GM23338 (cell line): ENCODE measurements at regions not wholly inside any gene's neighbourhood (a gene's known extent, or its start where the extent isn't known, plus 50 kb on each side); places are given as distances from the start of the nearest gene placed in this dataset.

Source experiments
- ATAC-seq: fragments of 200-7000 bp; cut with Tn5 transposase; 3 replicates; pipeline ENCODE4 v1.9.1; 2020
- DNase-seq: peaks from one replicate; pipeline ENCODE4 v3.0.0-alpha.2; 2015; ENCODE audit warnings: low spot score
- H2AFZ ChIP-seq: fragments of 200-600 bp; sonication (generic); 2 replicates; pipeline ENCODE4 v1.8.0; 2016; ENCODE audit warnings: antibody characterized with exemption, mild to moderate bottlenecking, moderate library complexity
- H3F3A ChIP-seq: fragments of 200-600 bp; sonication (generic); replicated peaks from 2 replicates; pipeline ENCODE4 v1.8.0; 2017; ENCODE audit warnings: antibody characterized with exemption, mixed run types, low read depth
- H3K27ac ChIP-seq: fragments of 200-600 bp; sonication (generic); 2 replicates; pipeline ENCODE4 v1.6.1; 2016; ENCODE audit warnings: low read depth
- H3K27me3 ChIP-seq: fragments of 200-600 bp; sonication (generic); 2 replicates; pipeline ENCODE4 v1.8.0; 2016; ENCODE audit warnings: mild to moderate bottlenecking, mixed run types, moderate library complexity; ENCODE audit not compliant: insufficient read depth
- H3K36me3 ChIP-seq: fragments of 200-600 bp; sonication (generic); 2 replicates; pipeline ENCODE4 v1.8.0; 2016; ENCODE audit warnings: mild to moderate bottlenecking; ENCODE audit not compliant: insufficient read depth
- H3K4me1 ChIP-seq: fragments of 200-600 bp; sonication (generic); 2 replicates; pipeline ENCODE4 v1.8.0; 2016; ENCODE audit warnings: mild to moderate bottlenecking, moderate library complexity; ENCODE audit not compliant: insufficient read depth
- H3K4me2 ChIP-seq: fragments of 200-600 bp; sonication (generic); 2 replicates; pipeline ENCODE4 v1.7.1; 2017; ENCODE audit warnings: mixed run types
- H3K4me3 ChIP-seq: fragments of 200-600 bp; sonication (generic); 2 replicates; pipeline ENCODE4 v1.6.1; 2016; ENCODE audit warnings: mixed run types
- H3K79me2 ChIP-seq: fragments of 200-600 bp; sonication (generic); replicated peaks from 2 replicates; pipeline ENCODE4 v1.8.0; 2017; ENCODE audit warnings: mild to moderate bottlenecking; ENCODE audit not compliant: insufficient read depth
- H3K9me2 ChIP-seq: fragments of 200-600 bp; sonication (generic); 2 replicates; pipeline ENCODE4 v1.8.0; 2017; ENCODE audit not compliant: insufficient read depth
- H4K20me1 ChIP-seq: fragments of 200-600 bp; sonication (generic); replicated peaks from 2 replicates; pipeline ENCODE4 v1.8.0; 2017; ENCODE audit warnings: mild to moderate bottlenecking; ENCODE audit not compliant: insufficient read depth
- H3K27ac Mint-ChIP-seq: 2 replicates; pipeline ENCODE4 v1.8.0; 2020; ENCODE audit warnings: inconsistent platforms, mild to moderate bottlenecking, moderate library complexity, mixed read lengths
- H3K27me3 Mint-ChIP-seq: 3 replicates; pipeline ENCODE4 v1.8.0; 2022; ENCODE audit warnings: low read depth, mild to moderate bottlenecking, moderate library complexity, mixed read lengths, inconsistent platforms; ENCODE audit not compliant: insufficient read depth, poor library complexity
- H3K36me3 Mint-ChIP-seq: 3 replicates; pipeline ENCODE4 v1.8.0; 2021; ENCODE audit warnings: low read depth, mild to moderate bottlenecking, inconsistent platforms, moderate library complexity, mixed read lengths
- H3K4me1 Mint-ChIP-seq: 3 replicates; pipeline ENCODE4 v1.8.0; 2020; ENCODE audit warnings: mild to moderate bottlenecking, inconsistent platforms, mixed read lengths
- H3K4me3 Mint-ChIP-seq: 3 replicates; pipeline ENCODE4 v1.8.0; 2021; ENCODE audit warnings: moderate library complexity, mild to moderate bottlenecking, inconsistent platforms, mixed read lengths
- H3K9me3 Mint-ChIP-seq: 3 replicates; pipeline ENCODE4 v1.8.0; 2020; ENCODE audit warnings: moderate library complexity, mild to moderate bottlenecking, inconsistent platforms, mixed read lengths
- CREB1 ChIP-seq: fragments of 250-450 bp; sonication (Bioruptor Pico); IDR thresholded peaks from 2 replicates; pipeline ENCODE4 v1.5.0; 2020; ENCODE audit warnings: low read depth, mild to moderate bottlenecking, moderate library complexity
- JUNB ChIP-seq: IDR thresholded peaks from one replicate; pipeline ENCODE4 v1.6.1; 2016; ENCODE audit warnings: antibody characterized with exemption; ENCODE audit not compliant: unreplicated experiment
- NANOG ChIP-seq: IDR thresholded peaks from 2 replicates; pipeline ENCODE4 v1.6.1; 2016; ENCODE audit warnings: antibody characterized with exemption, borderline replicate concordance
- POLR2AphosphoS5 ChIP-seq: IDR thresholded peaks from 2 replicates; pipeline ENCODE4 v1.6.1; 2016; ENCODE audit warnings: antibody characterized with exemption, low read depth
- REST ChIP-seq: IDR thresholded peaks from one replicate; pipeline ENCODE4 v1.6.1; 2018; ENCODE audit warnings: antibody characterized with exemption; ENCODE audit not compliant: unreplicated experiment
- STAT1 ChIP-seq: IDR thresholded peaks from one replicate; pipeline ENCODE4 v1.6.1; 2016; ENCODE audit warnings: antibody characterized with exemption; ENCODE audit not compliant: unreplicated experiment
- ZNF114 ChIP-seq: fragments of 250-450 bp; sonication (Bioruptor Pico); IDR thresholded peaks from 2 replicates; pipeline ENCODE4 v1.5.0; 2020; ENCODE audit warnings: mild to moderate bottlenecking, moderate library complexity
- ZNF331 ChIP-seq: fragments of 250-450 bp; sonication (Bioruptor Pico); IDR thresholded peaks from 2 replicates; pipeline ENCODE4 v1.5.0; 2020; ENCODE audit warnings: low read depth, mild to moderate bottlenecking, moderate library complexity
- TF ChIP-seq, protein P1 (sequence below): IDR thresholded peaks from 2 replicates; pipeline ENCODE4 v1.6.1; 2016; ENCODE audit warnings: antibody characterized with exemption
- TF ChIP-seq, protein P2 (sequence below), 2 experiments: fragments of 200-600 bp in 1 of 2; sonication (generic) in 1 of 2; conservative IDR thresholded peaks; 2 replicates each; pipeline versions ENCODE4 v1.5.1 to v1.6.1; 2016 to 2017; ENCODE audit warnings: antibody characterized with exemption in 2 of 2, low read depth in 2 of 2, mild to moderate bottlenecking in 2 of 2, moderate library complexity in 1 of 2
- TF ChIP-seq, protein P3 (sequence below): fragments of 250-450 bp; sonication (Bioruptor Pico); IDR thresholded peaks from 2 replicates; pipeline ENCODE4 v1.5.0; 2020; ENCODE audit warnings: mild to moderate bottlenecking, moderate library complexity

GRCh38 chr12:131204416-131205274 lies 250.9 kb downstream of the ADGRD1 start:
- no peak overlapping the region for H3K4me3 Mint-ChIP-seq
- no peak overlapping the region for H3K4me2 ChIP-seq
- no peaks in the 10 kb centered on the region for H3K79me2 ChIP-seq
- TF ChIP-seq, protein P1, sequence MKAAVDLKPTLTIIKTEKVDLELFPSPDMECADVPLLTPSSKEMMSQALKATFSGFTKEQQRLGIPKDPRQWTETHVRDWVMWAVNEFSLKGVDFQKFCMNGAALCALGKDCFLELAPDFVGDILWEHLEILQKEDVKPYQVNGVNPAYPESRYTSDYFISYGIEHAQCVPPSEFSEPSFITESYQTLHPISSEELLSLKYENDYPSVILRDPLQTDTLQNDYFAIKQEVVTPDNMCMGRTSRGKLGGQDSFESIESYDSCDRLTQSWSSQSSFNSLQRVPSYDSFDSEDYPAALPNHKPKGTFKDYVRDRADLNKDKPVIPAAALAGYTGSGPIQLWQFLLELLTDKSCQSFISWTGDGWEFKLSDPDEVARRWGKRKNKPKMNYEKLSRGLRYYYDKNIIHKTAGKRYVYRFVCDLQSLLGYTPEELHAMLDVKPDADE: no peak
- TF ChIP-seq ZNF114 (CRISPR knock-in tag) (no peak), JUNB (no peak), ZNF331 (no peak), STAT1 (no peak), CREB1 (CRISPR knock-in tag) (no peak), REST (no peak), NANOG (no peak), POLR2AphosphoS5 (no peak)
- TF ChIP-seq, protein P2, sequence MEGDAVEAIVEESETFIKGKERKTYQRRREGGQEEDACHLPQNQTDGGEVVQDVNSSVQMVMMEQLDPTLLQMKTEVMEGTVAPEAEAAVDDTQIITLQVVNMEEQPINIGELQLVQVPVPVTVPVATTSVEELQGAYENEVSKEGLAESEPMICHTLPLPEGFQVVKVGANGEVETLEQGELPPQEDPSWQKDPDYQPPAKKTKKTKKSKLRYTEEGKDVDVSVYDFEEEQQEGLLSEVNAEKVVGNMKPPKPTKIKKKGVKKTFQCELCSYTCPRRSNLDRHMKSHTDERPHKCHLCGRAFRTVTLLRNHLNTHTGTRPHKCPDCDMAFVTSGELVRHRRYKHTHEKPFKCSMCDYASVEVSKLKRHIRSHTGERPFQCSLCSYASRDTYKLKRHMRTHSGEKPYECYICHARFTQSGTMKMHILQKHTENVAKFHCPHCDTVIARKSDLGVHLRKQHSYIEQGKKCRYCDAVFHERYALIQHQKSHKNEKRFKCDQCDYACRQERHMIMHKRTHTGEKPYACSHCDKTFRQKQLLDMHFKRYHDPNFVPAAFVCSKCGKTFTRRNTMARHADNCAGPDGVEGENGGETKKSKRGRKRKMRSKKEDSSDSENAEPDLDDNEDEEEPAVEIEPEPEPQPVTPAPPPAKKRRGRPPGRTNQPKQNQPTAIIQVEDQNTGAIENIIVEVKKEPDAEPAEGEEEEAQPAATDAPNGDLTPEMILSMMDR (conservative IDR thresholded peaks at IDR 0.05; ENCODE audit: low read depth in 2 of 2): no peak
- TF ChIP-seq, protein P3, sequence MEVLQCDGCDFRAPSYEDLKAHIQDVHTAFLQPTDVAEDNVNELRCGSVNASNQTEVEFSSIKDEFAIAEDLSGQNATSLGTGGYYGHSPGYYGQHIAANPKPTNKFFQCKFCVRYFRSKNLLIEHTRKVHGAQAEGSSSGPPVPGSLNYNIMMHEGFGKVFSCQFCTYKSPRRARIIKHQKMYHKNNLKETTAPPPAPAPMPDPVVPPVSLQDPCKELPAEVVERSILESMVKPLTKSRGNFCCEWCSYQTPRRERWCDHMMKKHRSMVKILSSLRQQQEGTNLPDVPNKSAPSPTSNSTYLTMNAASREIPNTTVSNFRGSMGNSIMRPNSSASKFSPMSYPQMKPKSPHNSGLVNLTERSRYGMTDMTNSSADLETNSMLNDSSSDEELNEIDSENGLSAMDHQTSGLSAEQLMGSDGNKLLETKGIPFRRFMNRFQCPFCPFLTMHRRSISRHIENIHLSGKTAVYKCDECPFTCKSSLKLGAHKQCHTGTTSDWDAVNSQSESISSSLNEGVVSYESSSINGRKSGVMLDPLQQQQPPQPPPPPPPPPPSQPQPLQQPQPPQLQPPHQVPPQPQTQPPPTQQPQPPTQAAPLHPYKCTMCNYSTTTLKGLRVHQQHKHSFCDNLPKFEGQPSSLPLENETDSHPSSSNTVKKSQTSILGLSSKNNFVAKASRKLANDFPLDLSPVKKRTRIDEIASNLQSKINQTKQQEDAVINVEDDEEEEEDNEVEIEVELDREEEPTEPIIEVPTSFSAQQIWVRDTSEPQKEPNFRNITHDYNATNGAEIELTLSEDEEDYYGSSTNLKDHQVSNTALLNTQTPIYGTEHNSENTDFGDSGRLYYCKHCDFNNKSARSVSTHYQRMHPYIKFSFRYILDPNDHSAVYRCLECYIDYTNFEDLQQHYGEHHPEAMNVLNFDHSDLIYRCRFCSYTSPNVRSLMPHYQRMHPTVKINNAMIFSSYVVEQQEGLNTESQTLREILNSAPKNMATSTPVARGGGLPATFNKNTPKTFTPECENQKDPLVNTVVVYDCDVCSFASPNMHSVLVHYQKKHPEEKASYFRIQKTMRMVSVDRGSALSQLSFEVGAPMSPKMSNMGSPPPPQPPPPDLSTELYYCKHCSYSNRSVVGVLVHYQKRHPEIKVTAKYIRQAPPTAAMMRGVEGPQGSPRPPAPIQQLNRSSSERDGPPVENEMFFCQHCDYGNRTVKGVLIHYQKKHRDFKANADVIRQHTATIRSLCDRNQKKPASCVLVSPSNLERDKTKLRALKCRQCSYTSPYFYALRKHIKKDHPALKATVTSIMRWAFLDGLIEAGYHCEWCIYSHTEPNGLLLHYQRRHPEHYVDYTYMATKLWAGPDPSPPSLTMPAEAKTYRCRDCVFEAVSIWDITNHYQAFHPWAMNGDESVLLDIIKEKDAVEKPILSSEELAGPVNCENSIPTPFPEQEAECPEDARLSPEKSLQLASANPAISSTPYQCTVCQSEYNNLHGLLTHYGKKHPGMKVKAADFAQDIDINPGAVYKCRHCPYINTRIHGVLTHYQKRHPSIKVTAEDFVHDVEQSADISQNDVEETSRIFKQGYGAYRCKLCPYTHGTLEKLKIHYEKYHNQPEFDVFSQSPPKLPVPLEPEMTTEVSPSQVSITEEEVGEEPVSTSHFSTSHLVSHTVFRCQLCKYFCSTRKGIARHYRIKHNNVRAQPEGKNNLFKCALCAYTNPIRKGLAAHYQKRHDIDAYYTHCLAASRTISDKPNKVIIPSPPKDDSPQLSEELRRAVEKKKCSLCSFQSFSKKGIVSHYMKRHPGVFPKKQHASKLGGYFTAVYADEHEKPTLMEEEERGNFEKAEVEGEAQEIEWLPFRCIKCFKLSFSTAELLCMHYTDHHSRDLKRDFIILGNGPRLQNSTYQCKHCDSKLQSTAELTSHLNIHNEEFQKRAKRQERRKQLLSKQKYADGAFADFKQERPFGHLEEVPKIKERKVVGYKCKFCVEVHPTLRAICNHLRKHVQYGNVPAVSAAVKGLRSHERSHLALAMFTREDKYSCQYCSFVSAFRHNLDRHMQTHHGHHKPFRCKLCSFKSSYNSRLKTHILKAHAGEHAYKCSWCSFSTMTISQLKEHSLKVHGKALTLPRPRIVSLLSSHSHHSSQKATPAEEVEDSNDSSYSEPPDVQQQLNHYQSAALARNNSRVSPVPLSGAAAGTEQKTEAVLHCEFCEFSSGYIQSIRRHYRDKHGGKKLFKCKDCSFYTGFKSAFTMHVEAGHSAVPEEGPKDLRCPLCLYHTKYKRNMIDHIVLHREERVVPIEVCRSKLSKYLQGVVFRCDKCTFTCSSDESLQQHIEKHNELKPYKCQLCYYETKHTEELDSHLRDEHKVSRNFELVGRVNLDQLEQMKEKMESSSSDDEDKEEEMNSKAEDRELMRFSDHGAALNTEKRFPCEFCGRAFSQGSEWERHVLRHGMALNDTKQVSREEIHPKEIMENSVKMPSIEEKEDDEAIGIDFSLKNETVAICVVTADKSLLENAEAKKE (CRISPR knock-in tag): no peak
- no peak for DNase-seq
- no peak overlapping the region for H2AFZ ChIP-seq
- no peaks in the 10 kb centered on the region; the same call in 2 of the 3 replicates for H3K9me3 Mint-ChIP-seq
- H3K36me3 Mint-ChIP-seq: no peaks in the 10 kb centered on the region
- H3K27ac Mint-ChIP-seq: no peak overlapping the region
- H3K4me1 Mint-ChIP-seq: no peaks in the 10 kb centered on the region
- H3K4me1 ChIP-seq: no peaks in the 10 kb centered on the region
- ATAC-seq: peak; percentile 30; the same call in 2 of the 3 replicates
- H4K20me1 ChIP-seq: no peaks in the 10 kb centered on the region
- peaks cover 5% of the 10 kb centered on the region; the same call in 1 of the 2 replicates for H3K9me2 ChIP-seq
- no peaks in the 10 kb centered on the region for H3K27me3 ChIP-seq
- no peaks in the 10 kb centered on the region for H3K36me3 ChIP-seq
- no peak overlapping the region for H3K27ac ChIP-seq
- no peaks in the 10 kb centered on the region for H3F3A ChIP-seq
- peaks cover 3% of the 10 kb centered on the region for H3K27me3 Mint-ChIP-seq
- no peak overlapping the region for H3K4me3 ChIP-seq
